ENCODE measurements at regions not wholly inside any gene's neighbourhood (a gene's known extent, or its start where the extent isn't known, plus 50 kb on each side); places are given as distances from the start of the nearest gene placed in this dataset.
A peak's percentile ranks its signal among the peaks of the same experiment; 100 is the strongest.

GRCh38 chr17:12256380-12256995 is 235.8 kb downstream of the MAP2K4 start:
- ATAC-seq: no peak
- ChIA-PET CTCF (interaction anchor here (0.8 to 3.0 kb wide), 6 partner anchors 21 to 486 kb away, joined by 3 to 20 read pairs (median 5); partner anchors contain the start of gene MYOCD), POLR2A (no interaction called here)
- Mint-ChIP-seq H3K27ac (no peak overlapping the region), H3K36me3 (peaks cover 2% of the 10 kb centered on the region; the same call in 1 of the 2 replicates), H3K4me3 (no peak overlapping the region), H3K9me3 (peaks cover 9% of the 10 kb centered on the region), H3K27me3 (ENCODE audit: low read depth) (no peaks in the 10 kb centered on the region), H3K4me1 (no peaks in the 10 kb centered on the region)
- DNase-seq (ENCODE audit: low spot score): no peak
- TF ChIP-seq ESRRA (CRISPR knock-in tag; IDR thresholded peaks at IDR 0.05; ENCODE audit: borderline replicate concordance) (no peak), CTCF (IDR thresholded peaks at IDR 0.05) (peak; percentile 77), AFF4 (CRISPR knock-in tag; IDR thresholded peaks at IDR 0.05; ENCODE audit: borderline replicate concordance) (no peak), GABPB1 (CRISPR knock-in tag; IDR thresholded peaks at IDR 0.05) (no peak), NFATC4 (CRISPR knock-in tag; IDR thresholded peaks at IDR 0.05) (no peak), PREB (CRISPR knock-in tag; IDR thresholded peaks at IDR 0.05; ENCODE audit: borderline replicate concordance) (no peak), RORB (CRISPR knock-in tag; IDR thresholded peaks at IDR 0.05) (no peak), NFE2L1 (CRISPR knock-in tag; IDR thresholded peaks at IDR 0.05) (no peak)

- H3K27ac Mint-ChIP-seq: no peak overlapping the region
- peaks cover 9% of the 10 kb centered on the region for H3K36me3 Mint-ChIP-seq
- ChIA-PET CTCF (interaction anchor here (0.8 to 3.0 kb wide), 6 partner anchors 20 to 485 kb away, joined by 3 to 20 read pairs (median 5); partner anchors contain the start of gene MYOCD), POLR2A (no interaction called here)
- peaks cover 15% of the 10 kb centered on the region for H3K9me3 Mint-ChIP-seq
- no peak for ATAC-seq
- no peaks in the 10 kb centered on the region for H3K27me3 Mint-ChIP-seq (ENCODE audit: low read depth)
- H3K4me3 Mint-ChIP-seq: no peak overlapping the region
- TF ChIP-seq NFYB (CRISPR knock-in tag; conservative IDR thresholded peaks at IDR 0.05; ENCODE audit: low read depth) (no peak), FOXP4 (CRISPR knock-in tag; IDR thresholded peaks at IDR 0.05) (no peak), TEAD4 (CRISPR knock-in tag; IDR thresholded peaks at IDR 0.05) (no peak), ESRRA (CRISPR knock-in tag; IDR thresholded peaks at IDR 0.05; ENCODE audit: borderline replicate concordance) (no peak), CREB1 (CRISPR knock-in tag; IDR thresholded peaks at IDR 0.05) (no peak), JAZF1 (CRISPR knock-in tag; IDR thresholded peaks at IDR 0.05) (no peak), FOXK1 (CRISPR knock-in tag; IDR thresholded peaks at IDR 0.05) (no peak), NR2C2 (CRISPR knock-in tag; IDR thresholded peaks at IDR 0.05) (no peak), PREB (CRISPR knock-in tag; IDR thresholded peaks at IDR 0.05; ENCODE audit: borderline replicate concordance) (no peak), AR (CRISPR knock-in tag; IDR thresholded peaks at IDR 0.05) (no peak), USF2 (CRISPR knock-in tag; IDR thresholded peaks at IDR 0.05) (no peak), ZNF512 (CRISPR knock-in tag; IDR thresholded peaks at IDR 0.05; ENCODE audit: borderline replicate concordance) (no peak), HMGA2 (CRISPR knock-in tag; IDR thresholded peaks at IDR 0.05) (no peak)
- DNase-seq (ENCODE audit: low spot score): no peak
- H3K4me1 Mint-ChIP-seq: no peaks in the 10 kb centered on the region
Measured at GRCh38 chr17:12257176-12257575, 236.5 kb downstream of the MAP2K4 start.

Measured in WTC11 (cell line).